Heart left ventricle (tissue), 13 donors: ENCODE measurements at regions not wholly inside any gene's neighbourhood (a gene's known extent, or its start where the extent isn't known, plus 50 kb on each side); places are given as distances from the start of the nearest gene placed in this dataset.

Experiments used
- CTCF ChIP-seq, 12 donors: fragments of 200-600 bp; sonication (generic) in 4 of 12; IDR thresholded peaks; one replicate each; pipeline versions ENCODE4 v1.5.0 to v1.8.0; 2018 to 2022; ENCODE audit warnings: antibody characterized with exemption in 12 of 12, mild to moderate bottlenecking in 5 of 12
- POLR2A ChIP-seq, 2 donors: fragments of 450-650 bp; IDR thresholded peaks; one replicate each; pipeline ENCODE4 v1.6.1; 2017; ENCODE audit warnings: antibody characterized with exemption in 2 of 2, mild to moderate bottlenecking in 2 of 2, moderate library complexity in 2 of 2
- donor health status: ischemic (EF 13 %, LVEDD 7.1; RV severe dilation, severe dysfunction).
- donor health status: DM: no; HTN: yes; CAD: no.
- donor health status: DM: no; HTN: no; CAD: no.
- donor health status: ischemic (EF 25% LVEDD 6.9; RV normal size, moderate dysfunction).
- donor health status: ischemic (EF 25% LVEDD 5.7; RV mildly dilated, moderate dysfunction).
- donor health status: ischemic (EF 35%, LVEDD 5.7; RV mildly dilated, moderate dysfunction).
- donor health status: nonischemic (EF 11% LVEDD 7.7; RV severe dilation, severe dysfunction).
- donor health status: DM: yes; HTN: yes; CAD: no.
- donor health status: PGD.
- donor health status: ischemic (EF 29% LVEDD 5.4; RV normal size, mild dysfunction).
- donor health status: nonischemic (EF 23%, LVEDD 6.1; RV moderate dilation, normal function).

- TF ChIP-seq POLR2A (IDR thresholded peaks at IDR 0.05) (no peak), CTCF (IDR thresholded peaks at IDR 0.05) (no peak)
Observed at GRCh38 chr4:129437347-129437746, 341.4 kb downstream of the C4orf33 start.
